Cardiac fibroblast (primary cell): ENCODE measurements at regions not wholly inside any gene's neighbourhood (a gene's known extent, or its start where the extent isn't known, plus 50 kb on each side); places are given as distances from the start of the nearest gene placed in this dataset.

Experiments used
- DNase-seq, 2 donors: peaks; one replicate each; pipeline versions ENCODE4 v3.0.0 to v3.0.0-alpha.2; 2010; ENCODE audit warnings: low read depth in 2 of 2
- H3K4me3 ChIP-seq, 2 donors: replicated peaks in 1 of 2; 1 replicate in 1 of 2; 2 replicates in 1 of 2; pipeline ENCODE4 v1.5.1; 2011; ENCODE audit warnings: low read depth in 2 of 2, low read length in 2 of 2, mild to moderate bottlenecking in 2 of 2, moderate library complexity in 1 of 2
- TF ChIP-seq, protein P1 (sequence below): IDR thresholded peaks from one replicate; pipeline ENCODE4 v1.5.1; 2011; ENCODE audit warnings: low read depth, mild to moderate bottlenecking, low read length, inconsistent platforms

DNA sequence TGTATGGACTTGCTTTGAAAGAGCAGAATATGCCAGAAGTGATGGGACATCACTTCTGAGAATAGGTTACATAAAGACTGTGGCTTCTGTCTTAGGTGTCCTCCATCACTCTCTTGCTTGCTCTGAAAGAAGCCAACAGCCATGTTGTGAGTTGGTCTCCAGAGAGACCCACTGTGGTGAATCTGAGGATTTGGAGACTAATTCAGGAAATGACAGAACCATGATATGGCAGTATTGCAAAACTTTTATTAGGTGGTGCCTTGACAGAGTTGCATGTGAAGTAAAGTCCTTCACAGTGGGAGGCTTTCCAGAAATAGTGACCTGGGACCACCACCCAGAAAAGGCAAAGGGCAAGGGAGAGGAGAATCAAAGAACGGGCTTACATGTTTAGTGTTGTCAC lies 628.6 kb downstream of the KCNT2 start:
- TF ChIP-seq, protein P1, sequence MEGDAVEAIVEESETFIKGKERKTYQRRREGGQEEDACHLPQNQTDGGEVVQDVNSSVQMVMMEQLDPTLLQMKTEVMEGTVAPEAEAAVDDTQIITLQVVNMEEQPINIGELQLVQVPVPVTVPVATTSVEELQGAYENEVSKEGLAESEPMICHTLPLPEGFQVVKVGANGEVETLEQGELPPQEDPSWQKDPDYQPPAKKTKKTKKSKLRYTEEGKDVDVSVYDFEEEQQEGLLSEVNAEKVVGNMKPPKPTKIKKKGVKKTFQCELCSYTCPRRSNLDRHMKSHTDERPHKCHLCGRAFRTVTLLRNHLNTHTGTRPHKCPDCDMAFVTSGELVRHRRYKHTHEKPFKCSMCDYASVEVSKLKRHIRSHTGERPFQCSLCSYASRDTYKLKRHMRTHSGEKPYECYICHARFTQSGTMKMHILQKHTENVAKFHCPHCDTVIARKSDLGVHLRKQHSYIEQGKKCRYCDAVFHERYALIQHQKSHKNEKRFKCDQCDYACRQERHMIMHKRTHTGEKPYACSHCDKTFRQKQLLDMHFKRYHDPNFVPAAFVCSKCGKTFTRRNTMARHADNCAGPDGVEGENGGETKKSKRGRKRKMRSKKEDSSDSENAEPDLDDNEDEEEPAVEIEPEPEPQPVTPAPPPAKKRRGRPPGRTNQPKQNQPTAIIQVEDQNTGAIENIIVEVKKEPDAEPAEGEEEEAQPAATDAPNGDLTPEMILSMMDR: no peak
- H3K4me3 ChIP-seq: no peak overlapping the region
- DNase-seq: peak in 1 of 2 donors; percentile 13

DNA sequence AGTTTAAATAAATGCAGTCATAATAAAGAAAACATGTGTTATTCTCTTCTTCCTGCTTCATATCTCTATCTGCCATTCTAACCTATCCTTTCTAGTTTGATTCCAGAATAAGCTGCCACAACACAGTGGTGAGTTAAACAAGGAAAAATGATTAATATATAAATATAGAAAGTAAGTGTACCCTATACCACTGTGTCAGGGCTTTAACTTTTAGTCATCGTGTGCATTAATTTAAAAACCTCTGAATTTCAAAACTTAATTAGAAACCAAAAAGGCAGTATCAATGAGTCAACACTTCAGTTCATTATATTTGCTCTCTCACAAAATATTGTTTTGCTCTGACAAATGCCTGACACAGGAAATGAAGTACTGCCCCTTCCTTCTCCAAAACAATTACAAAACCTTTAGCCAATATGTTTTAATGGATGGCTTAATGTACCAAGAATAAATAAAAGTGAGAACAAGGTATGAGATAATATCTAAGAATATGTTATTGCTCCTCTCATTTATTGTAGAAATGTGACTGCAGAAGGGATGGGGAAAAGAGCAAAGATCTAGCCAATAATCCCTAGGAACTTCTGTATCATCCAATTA lies 634.8 kb downstream of the KCNT2 start:
- no peak for DNase-seq
- TF ChIP-seq, protein P1: no peak
- H3K4me3 ChIP-seq: no peak overlapping the region

DNA sequence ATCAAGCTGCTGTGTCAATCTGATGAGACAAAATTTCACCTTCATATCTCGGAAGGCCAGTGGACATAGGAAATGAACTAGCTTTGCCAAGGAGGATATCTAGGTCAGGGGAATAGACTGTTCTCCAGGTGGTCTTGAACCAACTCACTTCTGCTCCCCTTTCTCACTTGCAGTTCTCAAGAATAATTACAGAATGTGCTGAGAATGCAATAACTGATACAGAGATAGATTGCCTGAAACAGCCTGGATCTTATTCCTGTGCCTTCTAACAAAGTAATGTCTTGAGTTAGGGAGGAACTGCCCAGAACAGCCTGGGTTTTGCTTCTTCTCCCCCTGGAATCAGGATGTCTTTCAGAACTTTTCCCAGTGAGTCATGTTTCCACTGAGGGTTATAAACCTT lies 636.7 kb downstream of the KCNT2 start:
- DNase-seq: no peak
- TF ChIP-seq, protein P1: no peak
- H3K4me3 ChIP-seq: no peak overlapping the region

DNA sequence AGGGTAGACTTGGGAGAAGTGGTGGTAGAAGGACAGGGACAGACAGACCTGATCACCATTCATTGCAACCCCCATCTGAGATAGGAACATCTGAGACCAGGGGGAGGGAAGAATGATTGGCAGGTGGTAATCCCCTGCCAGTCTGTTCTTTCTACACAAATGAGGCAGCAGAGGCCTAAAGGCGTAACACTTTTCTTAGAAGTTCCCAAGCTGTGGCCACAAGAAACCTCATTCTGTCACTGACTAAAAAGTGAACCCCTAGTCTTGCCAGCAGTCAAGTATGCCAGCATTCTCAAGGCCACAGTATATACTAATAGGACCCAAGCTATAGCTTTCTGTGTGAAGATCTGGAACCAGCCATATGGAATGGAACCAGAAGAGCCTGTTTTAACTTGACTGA lies 638.0 kb downstream of the KCNT2 start:
- TF ChIP-seq, protein P1: no peak
- no peak overlapping the region for H3K4me3 ChIP-seq
- no peak for DNase-seq

DNA sequence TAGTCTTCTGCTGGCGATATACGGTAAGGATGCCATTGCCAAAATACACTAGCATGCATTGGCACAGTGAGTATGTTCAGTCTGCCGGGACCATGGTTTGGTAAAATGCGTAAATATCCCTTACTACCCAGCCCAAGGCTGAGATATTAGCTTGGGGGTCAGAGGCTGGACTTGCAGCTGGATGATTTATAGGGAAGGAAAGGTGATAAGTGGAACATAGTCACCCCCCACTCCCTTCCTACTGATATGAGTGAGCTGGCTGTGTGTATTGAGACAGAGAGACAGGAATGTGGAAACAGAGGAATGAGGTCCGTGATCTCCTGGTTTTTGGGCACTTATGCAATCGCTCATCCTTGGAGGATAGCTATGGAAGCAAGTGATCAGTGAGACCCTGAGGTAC lies 642.8 kb downstream of the KCNT2 start:
- DNase-seq: no peak
- TF ChIP-seq, protein P1: no peak
- no peak overlapping the region for H3K4me3 ChIP-seq

DNA sequence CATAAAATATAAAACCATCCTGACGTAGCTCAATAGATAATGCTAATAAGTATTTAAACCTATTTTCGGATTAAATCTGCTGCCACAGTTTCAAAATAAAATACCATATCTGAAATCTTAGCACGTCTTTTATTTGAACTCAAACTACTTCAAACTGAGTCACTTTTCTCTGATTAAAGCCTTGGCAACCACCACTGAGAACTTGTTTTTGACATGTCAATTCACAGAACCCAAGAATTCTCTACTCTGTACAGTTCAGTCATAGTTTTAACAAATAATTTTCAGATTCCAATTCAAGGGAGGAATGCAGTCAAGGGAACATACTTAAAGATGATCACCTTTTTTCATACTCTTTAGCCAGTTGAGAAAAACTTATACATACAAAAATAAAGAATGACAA lies 643.2 kb downstream of the KCNT2 start:
- TF ChIP-seq, protein P1: no peak
- no peak for DNase-seq
- H3K4me3 ChIP-seq: no peak overlapping the region

DNA sequence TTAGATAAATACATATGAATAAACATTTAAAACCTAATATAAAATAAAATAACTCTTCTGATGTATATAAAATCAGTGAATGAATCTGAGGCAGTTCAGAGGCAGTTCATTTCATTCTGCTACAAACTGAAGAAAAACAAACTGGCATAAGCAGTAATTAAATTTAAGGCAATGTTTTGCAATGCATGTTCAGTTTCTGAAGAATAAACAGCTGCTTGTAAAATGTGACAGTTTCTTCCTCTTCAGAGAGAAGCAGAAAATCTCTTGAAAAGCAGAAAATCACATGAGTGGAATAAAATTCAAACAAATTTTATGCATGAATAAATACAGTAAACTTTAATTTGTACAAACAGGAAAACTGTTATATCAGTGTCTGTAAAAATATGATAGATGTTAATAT lies 643.7 kb downstream of the KCNT2 start:
- TF ChIP-seq, protein P1: no peak
- DNase-seq: no peak

More for the DNA sequence above, 643.7 kb downstream of the KCNT2 start:
- H3K4me3 ChIP-seq: no peak overlapping the region
